ENCODE measurements at regions not wholly inside any gene's neighbourhood (a gene's known extent, or its start where the extent isn't known, plus 50 kb on each side); places are given as distances from the start of the nearest gene placed in this dataset.
"Not testable (repeated sequence)": the region's sequence is repeated elsewhere in the genome, so short reads cannot be mapped to it uniquely, and the experiment has no call there.

DNA sequence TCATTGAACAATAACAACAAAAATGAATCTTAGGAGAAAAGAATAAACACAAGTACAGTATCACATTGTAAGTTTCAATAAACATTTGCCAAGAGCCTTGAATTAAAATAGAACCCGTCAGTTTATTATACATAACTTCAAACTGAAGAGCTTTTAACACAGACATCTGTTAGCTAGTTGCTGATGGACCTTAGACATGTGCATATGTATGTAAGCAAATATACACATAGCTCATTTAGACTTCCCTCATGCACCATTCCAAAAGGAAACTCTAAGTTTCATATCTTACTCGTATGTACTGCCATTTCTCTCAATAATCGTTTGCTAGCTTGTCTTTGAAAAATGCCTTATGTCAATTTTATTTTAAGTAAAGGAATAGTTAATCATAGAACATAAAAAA, 235.0 kb downstream of the TENT5A start:
- Histone ChIP-seq H3K36me3 (ENCODE audit: control insufficient read depth, insufficient read depth, low read length) (no peaks in the 10 kb centered on the region), H3K4me3 (replicated peaks; ENCODE audit: low read depth, low read length) (no peak overlapping the region), H3K27me3 (replicated peaks; ENCODE audit: control insufficient read depth, insufficient read depth, low read length) (no peaks in the 10 kb centered on the region)
- no peak for DNase-seq (ENCODE audit: extremely low read depth, insufficient read length)
- TF ChIP-seq, protein P1, sequence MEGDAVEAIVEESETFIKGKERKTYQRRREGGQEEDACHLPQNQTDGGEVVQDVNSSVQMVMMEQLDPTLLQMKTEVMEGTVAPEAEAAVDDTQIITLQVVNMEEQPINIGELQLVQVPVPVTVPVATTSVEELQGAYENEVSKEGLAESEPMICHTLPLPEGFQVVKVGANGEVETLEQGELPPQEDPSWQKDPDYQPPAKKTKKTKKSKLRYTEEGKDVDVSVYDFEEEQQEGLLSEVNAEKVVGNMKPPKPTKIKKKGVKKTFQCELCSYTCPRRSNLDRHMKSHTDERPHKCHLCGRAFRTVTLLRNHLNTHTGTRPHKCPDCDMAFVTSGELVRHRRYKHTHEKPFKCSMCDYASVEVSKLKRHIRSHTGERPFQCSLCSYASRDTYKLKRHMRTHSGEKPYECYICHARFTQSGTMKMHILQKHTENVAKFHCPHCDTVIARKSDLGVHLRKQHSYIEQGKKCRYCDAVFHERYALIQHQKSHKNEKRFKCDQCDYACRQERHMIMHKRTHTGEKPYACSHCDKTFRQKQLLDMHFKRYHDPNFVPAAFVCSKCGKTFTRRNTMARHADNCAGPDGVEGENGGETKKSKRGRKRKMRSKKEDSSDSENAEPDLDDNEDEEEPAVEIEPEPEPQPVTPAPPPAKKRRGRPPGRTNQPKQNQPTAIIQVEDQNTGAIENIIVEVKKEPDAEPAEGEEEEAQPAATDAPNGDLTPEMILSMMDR (IDR thresholded peaks at IDR 0.05; ENCODE audit: insufficient read depth, low read length, poor library complexity, severe bottlenecking) = no peak

DNA sequence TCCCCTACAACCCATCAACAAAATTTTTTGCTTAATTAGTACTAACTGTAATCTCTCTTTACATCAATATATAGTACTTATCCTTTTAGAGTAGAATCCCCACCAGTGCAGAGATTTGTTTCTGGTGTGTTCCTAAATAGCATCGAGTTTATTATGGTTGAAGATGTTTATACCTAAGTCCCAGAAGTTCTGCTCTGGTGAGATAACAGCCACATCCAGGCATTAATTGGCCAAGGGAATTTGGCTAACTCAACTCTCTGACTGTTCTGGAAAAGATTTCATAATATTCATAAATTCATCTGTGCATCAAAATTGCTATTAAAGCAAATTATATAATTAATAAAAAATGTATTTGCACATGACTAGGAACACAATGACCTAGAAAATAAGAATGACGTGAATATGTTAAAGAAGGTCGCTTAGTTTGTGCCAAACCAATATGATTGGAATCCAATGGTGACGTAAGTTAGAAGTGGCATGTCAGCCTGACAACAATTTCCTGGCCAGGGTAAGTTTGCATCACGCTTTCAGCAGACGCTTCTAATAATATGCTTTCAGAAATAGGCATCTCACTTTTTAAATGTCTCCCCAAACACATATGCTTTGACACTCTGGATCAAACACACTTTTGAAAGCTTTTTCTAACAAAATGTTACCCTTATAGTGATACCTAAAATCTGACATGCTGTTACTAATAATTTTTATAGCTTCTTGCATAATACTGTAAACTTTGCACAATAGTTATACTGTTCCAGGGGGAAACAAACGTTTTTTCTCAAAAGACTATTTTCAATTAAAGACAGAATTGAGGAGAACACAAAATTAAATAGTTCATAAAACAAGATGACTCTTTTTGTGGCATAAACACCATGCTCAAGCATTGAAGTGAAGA, 236.7 kb downstream of the TENT5A start:
- Histone ChIP-seq H3K4me3 (replicated peaks; ENCODE audit: low read depth, low read length) (no peak overlapping the region), H3K36me3 (ENCODE audit: control insufficient read depth, insufficient read depth, low read length) (no peaks in the 10 kb centered on the region), H3K27me3 (replicated peaks; ENCODE audit: control insufficient read depth, insufficient read depth, low read length) (no peaks in the 10 kb centered on the region)
- TF ChIP-seq, protein P1 (IDR thresholded peaks at IDR 0.05; ENCODE audit: insufficient read depth, low read length, poor library complexity, severe bottlenecking) = no peak
- no peak for DNase-seq (ENCODE audit: extremely low read depth, insufficient read length)

DNA sequence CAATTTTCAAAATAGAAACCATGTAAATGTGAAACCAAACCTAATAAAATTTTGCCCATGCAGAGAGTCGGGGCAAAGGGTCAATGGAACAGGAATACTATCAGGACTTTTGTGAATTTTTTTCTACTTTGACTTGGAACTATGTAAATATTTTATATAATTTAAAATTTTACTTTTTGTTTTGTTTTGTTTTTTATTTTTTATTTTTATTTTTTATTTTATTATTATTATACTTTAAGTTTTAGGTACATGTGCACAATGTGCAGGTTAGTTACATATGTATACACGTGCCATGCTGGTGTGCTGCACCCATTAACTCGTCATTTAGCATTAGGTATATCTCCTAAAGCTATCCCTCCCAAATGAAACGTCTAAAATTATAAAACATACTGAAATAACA, 238.3 kb downstream of the TENT5A start:
- not testable (repeated sequence) for H3K36me3 ChIP-seq (ENCODE audit: control insufficient read depth, insufficient read depth, low read length); H3K27me3 ChIP-seq (replicated peaks; ENCODE audit: control insufficient read depth, insufficient read depth, low read length); DNase-seq (ENCODE audit: extremely low read depth, insufficient read length); H3K4me3 ChIP-seq (replicated peaks; ENCODE audit: low read depth, low read length)

DNA sequence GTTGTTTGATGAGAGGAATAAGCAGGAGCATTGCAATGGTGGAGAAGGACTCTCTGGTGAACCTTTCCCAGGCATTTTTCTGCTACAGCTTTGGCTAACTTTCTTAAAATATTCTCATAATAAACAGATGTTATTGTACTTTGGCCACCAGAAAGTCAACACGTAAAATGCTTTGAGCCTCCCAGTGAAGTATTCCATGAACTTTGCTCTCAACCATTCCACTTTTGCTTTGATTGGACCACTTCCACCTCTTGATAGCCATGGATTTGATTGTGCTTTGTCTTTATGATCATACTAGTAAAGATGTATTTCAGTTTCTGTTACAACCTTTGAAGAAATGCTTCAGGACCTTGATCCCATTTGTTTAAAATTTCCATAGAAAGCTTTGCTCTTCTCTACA, 241.1 kb downstream of the TENT5A start:
- Histone ChIP-seq H3K4me3 (replicated peaks; ENCODE audit: low read depth, low read length) (no peak overlapping the region), H3K36me3 (ENCODE audit: control insufficient read depth, insufficient read depth, low read length) (no peaks in the 10 kb centered on the region), H3K27me3 (replicated peaks; ENCODE audit: control insufficient read depth, insufficient read depth, low read length) (no peaks in the 10 kb centered on the region)
- TF ChIP-seq, protein P1 (IDR thresholded peaks at IDR 0.05; ENCODE audit: insufficient read depth, low read length, poor library complexity, severe bottlenecking) = no peak
- DNase-seq (ENCODE audit: extremely low read depth, insufficient read length) = no peak

DNA sequence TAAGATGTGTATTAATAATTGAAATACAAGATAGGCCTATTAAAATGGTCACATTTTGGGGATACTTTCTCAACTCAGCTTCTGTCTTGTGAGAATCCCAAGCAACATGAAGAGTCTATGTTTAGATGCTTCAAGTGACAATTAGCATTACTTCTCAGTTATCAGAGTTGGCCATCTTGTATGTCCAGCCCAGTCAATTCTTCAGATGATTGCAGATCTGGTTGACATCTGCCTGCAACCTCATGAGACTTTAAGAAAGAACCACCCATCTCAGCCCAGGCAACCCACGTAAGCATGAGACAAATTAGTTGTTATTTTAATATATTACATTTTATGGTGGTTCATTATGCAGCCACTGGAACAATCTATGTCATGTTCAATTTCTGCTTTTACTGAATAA, 256.5 kb downstream of the TENT5A start:
- Histone ChIP-seq H3K4me3 (replicated peaks; ENCODE audit: low read depth, low read length) (no peak overlapping the region), H3K27me3 (replicated peaks; ENCODE audit: control insufficient read depth, insufficient read depth, low read length) (no peaks in the 10 kb centered on the region), H3K36me3 (ENCODE audit: control insufficient read depth, insufficient read depth, low read length) (no peaks in the 10 kb centered on the region)
- DNase-seq (ENCODE audit: extremely low read depth, insufficient read length) = no peak
- TF ChIP-seq, protein P1 (IDR thresholded peaks at IDR 0.05; ENCODE audit: insufficient read depth, low read length, poor library complexity, severe bottlenecking) = no peak

DNA sequence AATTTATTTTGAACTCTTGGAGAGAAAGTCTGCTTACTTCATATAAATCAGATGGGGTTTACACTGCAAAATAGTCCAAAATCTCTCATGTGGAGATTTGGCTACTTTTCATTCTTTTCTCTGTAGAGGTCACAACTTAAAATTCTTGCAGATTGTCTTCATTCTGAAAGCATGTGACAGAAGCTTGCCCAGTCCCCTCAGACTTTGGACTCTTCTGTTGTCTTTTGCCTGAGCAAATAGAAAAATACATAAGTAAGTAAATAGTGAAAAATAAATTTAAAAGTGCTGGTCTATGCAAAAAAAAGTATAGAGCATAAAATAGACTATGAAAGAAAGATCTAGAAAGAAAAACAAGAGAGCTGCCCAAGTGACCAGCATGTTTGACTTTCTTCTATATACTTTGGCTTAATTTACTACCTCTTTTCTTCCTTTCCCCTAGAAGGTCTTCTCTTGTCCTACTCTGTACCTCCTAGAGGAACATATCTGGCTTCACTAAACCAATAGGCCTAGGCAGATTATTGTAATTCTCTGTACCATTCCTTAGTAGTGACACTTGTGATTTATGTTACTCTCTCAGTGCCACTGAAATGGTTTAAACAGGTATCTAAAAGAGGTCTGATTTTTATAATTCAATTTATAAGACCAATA, 260.9 kb downstream of the TENT5A start:
- no peaks in the 10 kb centered on the region for H3K27me3 ChIP-seq (replicated peaks; ENCODE audit: control insufficient read depth, insufficient read depth, low read length)
- H3K36me3 ChIP-seq (ENCODE audit: control insufficient read depth, insufficient read depth, low read length) = no peaks in the 10 kb centered on the region
- TF ChIP-seq, protein P1 (IDR thresholded peaks at IDR 0.05; ENCODE audit: insufficient read depth, low read length, poor library complexity, severe bottlenecking) = no peak

More for the DNA sequence above, 260.9 kb downstream of the TENT5A start:
- H3K4me3 ChIP-seq (replicated peaks; ENCODE audit: low read depth, low read length) = no peak overlapping the region
- DNase-seq (ENCODE audit: extremely low read depth, insufficient read length) = no peak
